Upper lobe of left lung (tissue), 4 donors: ENCODE measurements at regions not wholly inside any gene's neighbourhood (a gene's known extent, or its start where the extent isn't known, plus 50 kb on each side); places are given as distances from the start of the nearest gene placed in this dataset.

Source experiments
- EP300 ChIP-seq, 4 donors: sonication (generic); formaldehyde crosslinking; IDR thresholded peaks; one replicate each; pipeline ENCODE4 v1.5.1; 2017; ENCODE audit warnings: antibody characterized with exemption in 4 of 4, control low read depth in 2 of 4
- POLR2A ChIP-seq, 4 donors: fragments of 450-650 bp; IDR thresholded peaks; one replicate each; pipeline ENCODE4 v1.5.1; 2016 to 2017; ENCODE audit warnings: antibody characterized with exemption in 4 of 4, mild to moderate bottlenecking in 2 of 4
- POLR2AphosphoS5 ChIP-seq, 2 donors: sonication (generic); formaldehyde crosslinking; IDR thresholded peaks; one replicate each; pipeline ENCODE4 v1.5.1; 2017; ENCODE audit warnings: antibody characterized with exemption in 2 of 2
- TF ChIP-seq, protein P1 (sequence below), 6 experiments: fragments of 450-650 bp in 4 of 6; fragments of 200-600 bp in 2 of 6; sonication (generic) in 2 of 6; IDR thresholded peaks; one replicate each; pipeline ENCODE4 v1.5.1; 2016 to 2019; ENCODE audit warnings: antibody characterized with exemption in 6 of 6

DNA sequence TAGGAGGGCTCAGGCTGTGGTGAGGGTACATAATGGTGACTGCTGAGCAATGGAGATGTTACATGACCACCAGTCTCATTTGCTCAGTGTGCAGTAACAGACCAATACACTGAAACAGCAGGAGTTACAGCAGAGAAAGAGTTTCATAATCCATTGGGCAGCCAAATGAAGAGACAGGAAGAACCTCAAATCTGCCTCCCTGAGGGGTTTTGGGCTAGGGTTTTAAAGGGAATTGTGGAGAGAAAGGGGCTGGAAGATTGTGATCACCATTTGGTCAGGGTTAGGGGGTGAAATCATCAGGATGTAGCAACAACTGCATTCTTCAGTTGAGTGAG lies 838.3 kb downstream of the GRID1 start:
- TF ChIP-seq, protein P1, sequence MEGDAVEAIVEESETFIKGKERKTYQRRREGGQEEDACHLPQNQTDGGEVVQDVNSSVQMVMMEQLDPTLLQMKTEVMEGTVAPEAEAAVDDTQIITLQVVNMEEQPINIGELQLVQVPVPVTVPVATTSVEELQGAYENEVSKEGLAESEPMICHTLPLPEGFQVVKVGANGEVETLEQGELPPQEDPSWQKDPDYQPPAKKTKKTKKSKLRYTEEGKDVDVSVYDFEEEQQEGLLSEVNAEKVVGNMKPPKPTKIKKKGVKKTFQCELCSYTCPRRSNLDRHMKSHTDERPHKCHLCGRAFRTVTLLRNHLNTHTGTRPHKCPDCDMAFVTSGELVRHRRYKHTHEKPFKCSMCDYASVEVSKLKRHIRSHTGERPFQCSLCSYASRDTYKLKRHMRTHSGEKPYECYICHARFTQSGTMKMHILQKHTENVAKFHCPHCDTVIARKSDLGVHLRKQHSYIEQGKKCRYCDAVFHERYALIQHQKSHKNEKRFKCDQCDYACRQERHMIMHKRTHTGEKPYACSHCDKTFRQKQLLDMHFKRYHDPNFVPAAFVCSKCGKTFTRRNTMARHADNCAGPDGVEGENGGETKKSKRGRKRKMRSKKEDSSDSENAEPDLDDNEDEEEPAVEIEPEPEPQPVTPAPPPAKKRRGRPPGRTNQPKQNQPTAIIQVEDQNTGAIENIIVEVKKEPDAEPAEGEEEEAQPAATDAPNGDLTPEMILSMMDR (IDR thresholded peaks at IDR 0.05): no peak
- no peak for TF ChIP-seq POLR2AphosphoS5 (IDR thresholded peaks at IDR 0.05)
- TF ChIP-seq POLR2A (IDR thresholded peaks at IDR 0.05): no peak
- no peak for TF ChIP-seq EP300 (IDR thresholded peaks at IDR 0.05)
